ENCODE measurements at regions not wholly inside any gene's neighbourhood (a gene's known extent, or its start where the extent isn't known, plus 50 kb on each side); places are given as distances from the start of the nearest gene placed in this dataset.

DNA sequence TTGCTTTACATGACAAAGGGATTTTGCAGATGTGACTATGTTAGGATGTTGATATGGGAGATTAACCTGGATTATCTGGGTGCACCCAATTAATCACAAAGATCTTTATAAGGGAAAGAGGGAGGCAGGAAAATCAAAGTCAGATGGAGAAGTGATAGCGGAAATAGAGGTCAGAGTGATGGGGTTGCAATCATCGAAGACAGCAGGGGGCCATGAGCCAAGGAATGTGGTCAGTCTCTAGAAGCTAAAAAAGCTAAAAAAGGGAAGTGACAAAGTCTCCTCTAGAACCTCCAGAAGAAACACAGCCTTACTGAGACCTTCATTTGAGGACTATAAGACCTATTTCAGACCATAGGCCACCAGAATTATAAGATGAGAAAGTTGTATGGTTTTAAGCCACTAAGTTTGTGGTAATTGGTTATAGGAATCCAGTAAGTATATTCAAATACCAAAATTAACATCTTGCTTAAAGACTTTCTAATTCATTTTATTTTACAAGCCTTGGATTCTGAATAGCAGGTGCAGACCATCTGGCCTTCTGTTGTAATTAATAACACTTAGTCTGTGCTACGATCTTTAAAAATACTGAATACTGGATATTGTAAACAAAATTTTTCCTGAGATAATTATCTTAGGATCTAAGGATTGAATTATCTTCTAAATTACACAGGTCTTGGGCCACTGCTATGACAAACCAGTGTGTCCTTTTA lies 493.4 kb upstream of the PCDH20 start:
- intact Hi-C loops (cut with DNase I): no loop called here
- TF ChIP-seq POLR2A (IDR thresholded peaks at IDR 0.05) (no peak), CTCF (IDR thresholded peaks at IDR 0.05) (no peak)
- no peaks in the 10 kb centered on the region for H3K9me3 ChIP-seq (replicated peaks in 1 of 3)
- H3K36me3 ChIP-seq (replicated peaks in 1 of 2): no peaks in the 10 kb centered on the region
- no peak overlapping the region for H3K27ac ChIP-seq
- DNase-seq: no peak
- 73 to 81% (median 78%) methylated on average over 3 of the region's 3 CpGs for WGBS, 4 donors
- H3K4me3 ChIP-seq: no peak overlapping the region
- no peaks in the 10 kb centered on the region for H3K27me3 ChIP-seq
- H3K4me1 ChIP-seq (replicated peaks in 1 of 2): no peaks in the 10 kb centered on the region

GRCh38 chr13:61905054-61905453 lies 489.4 kb upstream of the PCDH20 start:
- no peaks in the 10 kb centered on the region for H3K27me3 ChIP-seq
- no peak for DNase-seq
- TF ChIP-seq CTCF (IDR thresholded peaks at IDR 0.05) (no peak), POLR2A (IDR thresholded peaks at IDR 0.05) (no peak)
- no peak overlapping the region for H3K4me3 ChIP-seq
- no peaks in the 10 kb centered on the region for H3K9me3 ChIP-seq (replicated peaks in 1 of 3)
- intact Hi-C loops (cut with DNase I): no loop called here
- H3K36me3 ChIP-seq (replicated peaks in 1 of 2): no peaks in the 10 kb centered on the region
- 69 to 81% (median 77%) methylated on average over 2 of the region's 2 CpGs for WGBS, 4 donors
- H3K4me1 ChIP-seq (replicated peaks in 1 of 2): no peaks in the 10 kb centered on the region
- H3K27ac ChIP-seq: no peak overlapping the region

DNA sequence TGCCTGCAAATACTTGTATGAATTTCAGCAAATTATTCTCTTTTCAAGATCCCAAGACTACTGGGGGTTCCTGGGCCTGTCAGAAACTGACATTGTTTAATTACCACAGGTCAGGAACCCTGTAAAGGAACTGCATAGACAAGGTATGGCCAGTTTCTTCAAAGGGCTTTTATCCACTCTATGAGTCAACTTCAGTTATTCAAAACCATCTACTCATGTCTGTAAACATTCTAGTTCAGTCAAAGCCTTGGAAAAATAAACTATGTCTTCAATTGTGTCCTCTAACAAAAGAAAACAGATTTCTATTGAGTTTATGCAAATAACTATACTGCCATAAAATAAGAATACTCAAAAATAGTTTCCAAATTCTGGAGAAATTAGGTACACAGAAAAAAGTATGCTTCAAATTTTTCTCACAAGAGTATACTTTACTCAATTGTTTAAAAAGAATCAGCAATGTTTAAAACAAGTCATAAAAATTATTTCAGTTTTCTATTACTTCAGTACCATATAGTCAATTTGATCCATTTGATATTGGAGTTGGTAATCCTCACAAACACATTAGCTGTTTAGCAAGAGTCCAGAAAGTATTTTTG lies 486.4 kb upstream of the PCDH20 start:
- no peaks in the 10 kb centered on the region for H3K9me3 ChIP-seq (replicated peaks in 1 of 3)
- H3K36me3 ChIP-seq (replicated peaks in 1 of 2): no peaks in the 10 kb centered on the region
- TF ChIP-seq POLR2A (IDR thresholded peaks at IDR 0.05): no peak
- no peak for TF ChIP-seq CTCF (IDR thresholded peaks at IDR 0.05)
- H3K4me1 ChIP-seq (replicated peaks in 1 of 2): no peaks in the 10 kb centered on the region
- DNase-seq: no peak
- no peak overlapping the region for H3K4me3 ChIP-seq
- H3K27me3 ChIP-seq: no peaks in the 10 kb centered on the region
- H3K27ac ChIP-seq: no peak overlapping the region
- intact Hi-C loops (cut with DNase I): no loop called here

DNA sequence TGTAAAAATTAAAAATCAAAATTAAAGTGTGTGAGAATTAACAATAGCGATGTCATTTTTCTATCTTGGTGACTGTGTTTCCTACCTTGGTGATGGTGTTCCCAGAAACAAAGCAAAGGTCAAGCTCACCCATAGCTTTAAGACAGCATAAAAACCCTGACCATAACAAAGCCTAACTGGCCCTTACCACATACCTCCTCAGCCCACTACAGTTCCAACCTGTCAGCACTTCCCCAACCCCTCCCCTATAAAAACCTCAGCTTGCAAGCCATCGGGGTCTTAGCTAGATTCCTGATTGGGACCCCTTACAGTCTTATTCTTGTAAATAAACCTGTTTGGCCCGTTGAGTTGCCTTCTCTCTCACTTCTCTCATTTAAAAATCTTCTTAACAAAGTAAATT lies 484.4 kb upstream of the PCDH20 start:
- TF ChIP-seq CTCF (IDR thresholded peaks at IDR 0.05) (no peak), POLR2A (IDR thresholded peaks at IDR 0.05) (no peak)
- intact Hi-C loops (cut with DNase I): no loop called here
- Histone ChIP-seq H3K27ac (no peak overlapping the region), H3K36me3 (replicated peaks in 1 of 2) (no peaks in the 10 kb centered on the region), H3K27me3 (no peaks in the 10 kb centered on the region), H3K4me1 (replicated peaks in 1 of 2) (no peaks in the 10 kb centered on the region), H3K9me3 (replicated peaks in 1 of 3) (no peaks in the 10 kb centered on the region), H3K4me3 (no peak overlapping the region)
- no peak for DNase-seq
- 48 to 53% (median 50%) methylated on average over 3 of the region's 3 CpGs for WGBS, 4 donors
